ENCODE measurements at regions not wholly inside any gene's neighbourhood (a gene's known extent, or its start where the extent isn't known, plus 50 kb on each side); places are given as distances from the start of the nearest gene placed in this dataset.

- CTCF ChIA-PET: no interaction called here
- DNase-seq (no peak), ATAC-seq (ENCODE audit: low read depth) (no peak)
- Mint-ChIP-seq H3K4me3 (no peak overlapping the region), H3K27ac (no peak overlapping the region), H3K4me1 (no peaks in the 10 kb centered on the region), H3K27me3 (no peaks in the 10 kb centered on the region), H3K36me3 (ENCODE audit: low read depth) (no peaks in the 10 kb centered on the region), H3K9me3 (no peaks in the 10 kb centered on the region)
- POLR2A ChIA-PET: no interaction called here
- intact Hi-C loops (cut with micrococcal nuclease): no loop called here
- TF ChIP-seq CTCF (IDR thresholded peaks at IDR 0.05): no peak
Observed at GRCh38 chr7:42347616-42348015, 110.6 kb upstream of the GLI3 start.

GRCh38 chr7:42345478-42346299, 108.7 kb upstream of the GLI3 start:
- DNase-seq (no peak), ATAC-seq (ENCODE audit: low read depth) (no peak)
- CTCF ChIA-PET: no interaction called here
- no peak for TF ChIP-seq CTCF (IDR thresholded peaks at IDR 0.05)
- H3K4me1 Mint-ChIP-seq: no peaks in the 10 kb centered on the region
- H3K9me3 Mint-ChIP-seq: no peaks in the 10 kb centered on the region
- no peaks in the 10 kb centered on the region for H3K36me3 Mint-ChIP-seq (ENCODE audit: low read depth)
- H3K27ac Mint-ChIP-seq: no peak overlapping the region
- intact Hi-C loops (cut with micrococcal nuclease): no loop called here
- no peaks in the 10 kb centered on the region for H3K27me3 Mint-ChIP-seq
- POLR2A ChIA-PET: no interaction called here
- no peak overlapping the region for H3K4me3 Mint-ChIP-seq

- no peaks in the 10 kb centered on the region for H3K36me3 Mint-ChIP-seq (ENCODE audit: low read depth)
- H3K27ac Mint-ChIP-seq: no peak overlapping the region
- ChIA-PET CTCF (no interaction called here), POLR2A (no interaction called here)
- no peak for ATAC-seq (ENCODE audit: low read depth)
- H3K4me1 Mint-ChIP-seq: no peaks in the 10 kb centered on the region
- no peaks in the 10 kb centered on the region for H3K9me3 Mint-ChIP-seq
- no peaks in the 10 kb centered on the region for H3K27me3 Mint-ChIP-seq
- H3K4me3 Mint-ChIP-seq: no peak overlapping the region
- intact Hi-C loops (cut with micrococcal nuclease): no loop called here
- DNase-seq: no peak
- no peak for TF ChIP-seq CTCF (IDR thresholded peaks at IDR 0.05)
Observed at GRCh38 chr7:42344198-42344755, 107.3 kb upstream of the GLI3 start.

- Mint-ChIP-seq H3K36me3 (ENCODE audit: low read depth) (no peaks in the 10 kb centered on the region), H3K27ac (no peak overlapping the region), H3K9me3 (no peaks in the 10 kb centered on the region), H3K27me3 (no peaks in the 10 kb centered on the region), H3K4me3 (no peak overlapping the region), H3K4me1 (no peaks in the 10 kb centered on the region)
- TF ChIP-seq CTCF (IDR thresholded peaks at IDR 0.05): no peak
- CTCF ChIA-PET: no interaction called here
- POLR2A ChIA-PET: no interaction called here
- intact Hi-C loops (cut with micrococcal nuclease): no loop called here
- no peak for DNase-seq
- ATAC-seq (ENCODE audit: low read depth): no peak
Observed at GRCh38 chr7:42342381-42342780, 105.4 kb upstream of the GLI3 start.

- POLR2A ChIA-PET: no interaction called here
- Mint-ChIP-seq H3K4me3 (no peak overlapping the region), H3K27ac (no peak overlapping the region), H3K27me3 (no peaks in the 10 kb centered on the region), H3K9me3 (peaks cover 3% of the 10 kb centered on the region), H3K36me3 (ENCODE audit: low read depth) (no peaks in the 10 kb centered on the region), H3K4me1 (no peaks in the 10 kb centered on the region)
- intact Hi-C loops (cut with micrococcal nuclease): no loop called here
- ATAC-seq (ENCODE audit: low read depth) (no peak), DNase-seq (no peak)
- TF ChIP-seq CTCF (IDR thresholded peaks at IDR 0.05): no peak
- CTCF ChIA-PET: no interaction called here
Observed at GRCh38 chr7:42340436-42340835, 103.4 kb upstream of the GLI3 start.

All from activated B cell treated with CpG ODN at 0.5 μM for 24 hours (primary cell).